Gastroesophageal sphincter (tissue), 3 donors: ENCODE measurements at regions not wholly inside any gene's neighbourhood (a gene's known extent, or its start where the extent isn't known, plus 50 kb on each side); places are given as distances from the start of the nearest gene placed in this dataset.

ENCODE experiments used
- POLR2AphosphoS5 ChIP-seq: sonication (generic); formaldehyde crosslinking; IDR thresholded peaks from one replicate; pipeline ENCODE4 v1.6.1; 2017; ENCODE audit warnings: antibody characterized with exemption
- TF ChIP-seq, protein P1 (sequence below), 4 experiments: fragments of 200-600 bp in 2 of 4; fragments of 450-650 bp in 2 of 4; sonication (generic) in 1 of 4; IDR thresholded peaks; one replicate each; pipeline ENCODE4 v1.5.1; 2017 to 2019; ENCODE audit warnings: antibody characterized with exemption in 4 of 4, mild to moderate bottlenecking in 2 of 4, moderate library complexity in 2 of 4

DNA sequence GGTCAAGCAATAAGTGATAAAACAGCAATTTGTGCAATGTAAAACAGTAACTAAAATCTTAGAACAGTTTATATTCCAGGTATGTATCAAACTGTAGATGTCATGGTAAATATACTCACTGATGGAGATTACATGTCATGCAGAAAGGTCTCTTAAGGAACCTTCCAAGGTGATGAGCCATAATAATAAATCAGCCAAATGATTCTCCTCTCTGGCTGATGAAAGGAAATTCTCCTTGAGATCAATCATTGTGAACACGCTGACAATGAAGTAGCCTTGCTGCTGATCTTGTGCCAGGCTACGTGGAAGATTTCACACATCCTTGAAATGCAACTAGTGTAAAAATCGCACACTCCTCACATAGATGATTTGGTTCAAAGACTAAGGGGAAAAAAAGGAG lies 392.5 kb upstream of the CDH7 start:
- TF ChIP-seq POLR2AphosphoS5, result no peak
- TF ChIP-seq, protein P1, sequence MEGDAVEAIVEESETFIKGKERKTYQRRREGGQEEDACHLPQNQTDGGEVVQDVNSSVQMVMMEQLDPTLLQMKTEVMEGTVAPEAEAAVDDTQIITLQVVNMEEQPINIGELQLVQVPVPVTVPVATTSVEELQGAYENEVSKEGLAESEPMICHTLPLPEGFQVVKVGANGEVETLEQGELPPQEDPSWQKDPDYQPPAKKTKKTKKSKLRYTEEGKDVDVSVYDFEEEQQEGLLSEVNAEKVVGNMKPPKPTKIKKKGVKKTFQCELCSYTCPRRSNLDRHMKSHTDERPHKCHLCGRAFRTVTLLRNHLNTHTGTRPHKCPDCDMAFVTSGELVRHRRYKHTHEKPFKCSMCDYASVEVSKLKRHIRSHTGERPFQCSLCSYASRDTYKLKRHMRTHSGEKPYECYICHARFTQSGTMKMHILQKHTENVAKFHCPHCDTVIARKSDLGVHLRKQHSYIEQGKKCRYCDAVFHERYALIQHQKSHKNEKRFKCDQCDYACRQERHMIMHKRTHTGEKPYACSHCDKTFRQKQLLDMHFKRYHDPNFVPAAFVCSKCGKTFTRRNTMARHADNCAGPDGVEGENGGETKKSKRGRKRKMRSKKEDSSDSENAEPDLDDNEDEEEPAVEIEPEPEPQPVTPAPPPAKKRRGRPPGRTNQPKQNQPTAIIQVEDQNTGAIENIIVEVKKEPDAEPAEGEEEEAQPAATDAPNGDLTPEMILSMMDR (IDR thresholded peaks at IDR 0.05), result no peak
